ENCODE measurements at regions not wholly inside any gene's neighbourhood (a gene's known extent, or its start where the extent isn't known, plus 50 kb on each side); places are given as distances from the start of the nearest gene placed in this dataset.

GRCh38 chr3:40817017-40817416, 292.3 kb downstream of the ZNF621 start:
- DNase-seq (ENCODE audit: low read depth in 2 of 2) = no peak

- DNase-seq (ENCODE audit: low read depth in 2 of 2) = no peak
Measured at GRCh38 chr3:40821315-40821714, 296.6 kb downstream of the ZNF621 start.

GRCh38 chr3:40827226-40827625, 302.5 kb downstream of the ZNF621 start:
- no peak for DNase-seq (ENCODE audit: low read depth in 2 of 2)

- no peak for DNase-seq (ENCODE audit: low read depth in 2 of 2)
Measured at GRCh38 chr3:40827942-40828688, 303.4 kb downstream of the ZNF621 start.

GRCh38 chr3:40828741-40829415, 304.1 kb downstream of the ZNF621 start:
- DNase-seq (ENCODE audit: low read depth in 2 of 2) = no peak

GRCh38 chr3:40829876-40830275, 305.1 kb downstream of the ZNF621 start:
- no peak for DNase-seq (ENCODE audit: low read depth in 2 of 2)

GRCh38 chr3:40837300-40837699, 312.5 kb downstream of the ZNF621 start:
- no peak for DNase-seq (ENCODE audit: low read depth in 2 of 2)

GRCh38 chr3:40841131-40841530, 316.4 kb downstream of the ZNF621 start:
- no peak for DNase-seq (ENCODE audit: low read depth in 2 of 2)

- DNase-seq (ENCODE audit: low read depth in 2 of 2) = no peak
Measured at GRCh38 chr3:40841570-40842109, 316.9 kb downstream of the ZNF621 start.

GRCh38 chr3:40842714-40843113, 318.0 kb downstream of the ZNF621 start:
- DNase-seq (ENCODE audit: low read depth in 2 of 2) = no peak

GRCh38 chr3:40843208-40843624, 318.5 kb downstream of the ZNF621 start:
- DNase-seq (ENCODE audit: low read depth in 2 of 2) = no peak

- DNase-seq (ENCODE audit: low read depth in 2 of 2) = no peak
Measured at GRCh38 chr3:40843851-40844548, 319.2 kb downstream of the ZNF621 start.

GRCh38 chr3:40844896-40845295, 320.1 kb downstream of the ZNF621 start:
- DNase-seq (ENCODE audit: low read depth in 2 of 2) = no peak

GRCh38 chr3:40845447-40845846, 320.7 kb downstream of the ZNF621 start:
- DNase-seq (ENCODE audit: low read depth in 2 of 2) = no peak

GRCh38 chr3:40845916-40846315, 321.2 kb downstream of the ZNF621 start:
- DNase-seq (ENCODE audit: low read depth in 2 of 2) = no peak

- DNase-seq (ENCODE audit: low read depth in 2 of 2) = no peak
Measured at GRCh38 chr3:40846451-40846850, 321.7 kb downstream of the ZNF621 start.

- no peak for DNase-seq (ENCODE audit: low read depth in 2 of 2)
Measured at GRCh38 chr3:40847551-40847992, 322.8 kb downstream of the ZNF621 start.

GRCh38 chr3:40848421-40848820, 323.7 kb downstream of the ZNF621 start:
- DNase-seq (ENCODE audit: low read depth in 2 of 2) = no peak

- no peak for DNase-seq (ENCODE audit: low read depth in 2 of 2)
Measured at GRCh38 chr3:40850861-40851260, 326.1 kb downstream of the ZNF621 start.

GRCh38 chr3:40851836-40852235, 327.1 kb downstream of the ZNF621 start:
- no peak for DNase-seq (ENCODE audit: low read depth in 2 of 2)

- no peak for DNase-seq (ENCODE audit: low read depth in 2 of 2)
Measured at GRCh38 chr3:40852712-40853111, 328.0 kb downstream of the ZNF621 start.

- no peak for DNase-seq (ENCODE audit: low read depth in 2 of 2)
Measured at GRCh38 chr3:40853474-40853873, 328.7 kb downstream of the ZNF621 start.

Data from stimulated activated CD4-positive, alpha-beta T cell treated with anti-CD3 and anti-CD28 coated beads, Interleukin-1b, Interleukin-23, amount 100 ng/mL, for 1 hour (primary cell).